ENCODE measurements at regions not wholly inside any gene's neighbourhood (a gene's known extent, or its start where the extent isn't known, plus 50 kb on each side); places are given as distances from the start of the nearest gene placed in this dataset.
"Not testable (repeated sequence)": the region's sequence is repeated elsewhere in the genome, so short reads cannot be mapped to it uniquely, and the experiment has no call there.

- peak overlapping the region; percentile 99 for H3K27ac ChIP-seq (ENCODE audit: low read depth, low read length)
- peak overlapping the region; percentile 44 for H3K4me3 ChIP-seq (ENCODE audit: low read depth, low read length)
- no peaks in the 10 kb centered on the region for H3K27me3 ChIP-seq (ENCODE audit: control insufficient read depth, insufficient read depth, low read length)
- 0 out of 2 replicates have a peak, but pooled peaks cover 4% of the 10 kb centered on the region for H3K36me3 ChIP-seq (ENCODE audit: control insufficient read depth, insufficient read depth, low read length)
- no peaks in the 10 kb centered on the region for H3K9me3 ChIP-seq (ENCODE audit: control insufficient read depth, insufficient read depth, low read depth, low read length)
- peak overlapping the region; percentile 96 for H3K9ac ChIP-seq (ENCODE audit: low read length)
- peaks cover 58% of the 10 kb centered on the region for H3K4me1 ChIP-seq (ENCODE audit: control insufficient read depth, insufficient read depth, low read length)
Measured at GRCh38 chr4:87918314-87919058, 57.0 kb upstream of the SPP1 start.

GRCh38 chr4:87919304-87919703, 56.2 kb upstream of the SPP1 start:
- Histone ChIP-seq H3K4me1 (ENCODE audit: control insufficient read depth, insufficient read depth, low read length) (peaks cover 58% of the 10 kb centered on the region), H3K27ac (ENCODE audit: low read depth, low read length) (peak overlapping the region; percentile 99), H3K9ac (ENCODE audit: low read length) (peak overlapping the region; percentile 96), H3K4me3 (ENCODE audit: low read depth, low read length) (peak overlapping the region; percentile 44)
- H3K36me3 ChIP-seq (ENCODE audit: control insufficient read depth, insufficient read depth, low read length); H3K27me3 ChIP-seq (ENCODE audit: control insufficient read depth, insufficient read depth, low read length); H3K9me3 ChIP-seq (ENCODE audit: control insufficient read depth, insufficient read depth, low read depth, low read length): not testable (repeated sequence)

- Histone ChIP-seq H3K9me3 (ENCODE audit: control insufficient read depth, insufficient read depth, low read depth, low read length) (no peaks in the 10 kb centered on the region), H3K9ac (ENCODE audit: low read length) (peak overlapping the region; percentile 96), H3K4me3 (ENCODE audit: low read depth, low read length) (peak overlapping the region; percentile 44), H3K27me3 (ENCODE audit: control insufficient read depth, insufficient read depth, low read length) (no peaks in the 10 kb centered on the region), H3K36me3 (ENCODE audit: control insufficient read depth, insufficient read depth, low read length) (peaks cover 10% of the 10 kb centered on the region), H3K27ac (ENCODE audit: low read depth, low read length) (peak overlapping the region; percentile 99), H3K4me1 (ENCODE audit: control insufficient read depth, insufficient read depth, low read length) (peaks cover 56% of the 10 kb centered on the region)
Measured at GRCh38 chr4:87919941-87920340, 55.6 kb upstream of the SPP1 start.

GRCh38 chr4:87920478-87920877, 55.0 kb upstream of the SPP1 start:
- Histone ChIP-seq H3K9ac (ENCODE audit: low read length) (peak overlapping the region; percentile 96), H3K36me3 (ENCODE audit: control insufficient read depth, insufficient read depth, low read length) (peaks cover 10% of the 10 kb centered on the region), H3K4me3 (ENCODE audit: low read depth, low read length) (peak overlapping the region; percentile 44), H3K27me3 (ENCODE audit: control insufficient read depth, insufficient read depth, low read length) (no peaks in the 10 kb centered on the region), H3K9me3 (ENCODE audit: control insufficient read depth, insufficient read depth, low read depth, low read length) (no peaks in the 10 kb centered on the region), H3K27ac (ENCODE audit: low read depth, low read length) (peak overlapping the region; percentile 99), H3K4me1 (ENCODE audit: control insufficient read depth, insufficient read depth, low read length) (peaks cover 55% of the 10 kb centered on the region)

- Histone ChIP-seq H3K9ac (ENCODE audit: low read length) (peak overlapping the region; percentile 98), H3K4me1 (ENCODE audit: control insufficient read depth, insufficient read depth, low read length) (peaks cover 43% of the 10 kb centered on the region), H3K27ac (ENCODE audit: low read depth, low read length) (peak overlapping the region; percentile 99), H3K4me3 (ENCODE audit: low read depth, low read length) (peak overlapping the region; percentile 63)
- H3K36me3 ChIP-seq (ENCODE audit: control insufficient read depth, insufficient read depth, low read length); H3K9me3 ChIP-seq (ENCODE audit: control insufficient read depth, insufficient read depth, low read depth, low read length); H3K27me3 ChIP-seq (ENCODE audit: control insufficient read depth, insufficient read depth, low read length): not testable (repeated sequence)
Measured at GRCh38 chr4:87921626-87922479, 53.7 kb upstream of the SPP1 start.

GRCh38 chr4:87924146-87924545, 51.4 kb upstream of the SPP1 start:
- Histone ChIP-seq H3K4me3 (ENCODE audit: low read depth, low read length) (peak overlapping the region; percentile 63), H3K27ac (ENCODE audit: low read depth, low read length) (peak overlapping the region; percentile 64; the same call in 1 of the 2 replicates), H3K9ac (ENCODE audit: low read length) (peak overlapping the region; percentile 97), H3K4me1 (ENCODE audit: control insufficient read depth, insufficient read depth, low read length) (peaks cover 25% of the 10 kb centered on the region)
- H3K9me3 ChIP-seq (ENCODE audit: control insufficient read depth, insufficient read depth, low read depth, low read length); H3K27me3 ChIP-seq (ENCODE audit: control insufficient read depth, insufficient read depth, low read length); H3K36me3 ChIP-seq (ENCODE audit: control insufficient read depth, insufficient read depth, low read length): not testable (repeated sequence)
